Thyroid gland (tissue), 4 donors: ENCODE measurements at regions not wholly inside any gene's neighbourhood (a gene's known extent, or its start where the extent isn't known, plus 50 kb on each side); places are given as distances from the start of the nearest gene placed in this dataset.

Source experiments
- CTCF ChIP-seq, 6 experiments: fragments of 200-600 bp in 3 of 6; fragments of 450-650 bp in 3 of 6; sonication (generic) in 3 of 6; IDR thresholded peaks; one replicate each; pipeline ENCODE4 v1.5.1; 2016 to 2019; ENCODE audit warnings: antibody characterized with exemption in 6 of 6, mild to moderate bottlenecking in 2 of 6, inconsistent platforms in 1 of 6, moderate library complexity in 1 of 6
- POLR2A ChIP-seq, 2 donors: fragments of 450-650 bp; IDR thresholded peaks; one replicate each; pipeline ENCODE4 v1.6.1; 2017; ENCODE audit warnings: antibody characterized with exemption in 2 of 2, mild to moderate bottlenecking in 2 of 2, moderate library complexity in 1 of 2

- TF ChIP-seq CTCF (IDR thresholded peaks at IDR 0.05): no peak
- no peak for TF ChIP-seq POLR2A (IDR thresholded peaks at IDR 0.05)
Observed at GRCh38 chr1:47705517-47706130, 267.8 kb downstream of the FOXD2 start.
